ENCODE measurements at regions not wholly inside any gene's neighbourhood (a gene's known extent, or its start where the extent isn't known, plus 50 kb on each side); places are given as distances from the start of the nearest gene placed in this dataset.

DNA sequence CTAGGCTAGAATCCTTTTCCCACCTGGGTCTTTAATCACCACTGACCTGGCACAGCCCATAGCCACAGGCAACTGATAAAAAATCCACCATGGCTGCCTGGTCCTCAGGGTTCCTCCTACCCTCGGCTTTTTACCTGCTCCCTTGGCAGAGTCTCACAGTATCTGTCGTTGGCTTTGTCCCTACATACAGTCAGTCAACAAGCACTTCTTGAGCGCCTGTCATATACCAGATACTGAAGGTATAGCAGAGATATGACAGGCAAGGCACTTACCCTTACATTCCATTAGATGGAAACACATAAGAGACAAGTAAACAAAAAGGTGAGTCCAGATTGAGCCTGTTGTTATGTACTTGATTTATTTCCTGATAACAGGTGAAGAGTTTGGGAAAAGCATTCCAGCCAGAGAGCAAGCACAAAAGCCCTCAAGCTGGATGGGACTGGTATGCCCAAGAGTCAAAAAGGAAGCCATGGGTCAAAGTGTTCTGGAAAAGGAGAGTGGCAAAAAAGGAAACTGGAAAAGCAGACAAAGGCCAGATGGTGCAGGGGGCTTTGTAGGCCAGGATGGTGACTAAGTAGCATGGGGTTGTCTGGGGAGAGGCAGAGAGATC, 247.0 kb downstream of the CHD9NB start:
- DNase-seq (ENCODE audit: low read depth), result no peak
- H3K4me3 ChIP-seq (ENCODE audit: low read depth, low read length), result no peak overlapping the region
- TF ChIP-seq, protein P1, sequence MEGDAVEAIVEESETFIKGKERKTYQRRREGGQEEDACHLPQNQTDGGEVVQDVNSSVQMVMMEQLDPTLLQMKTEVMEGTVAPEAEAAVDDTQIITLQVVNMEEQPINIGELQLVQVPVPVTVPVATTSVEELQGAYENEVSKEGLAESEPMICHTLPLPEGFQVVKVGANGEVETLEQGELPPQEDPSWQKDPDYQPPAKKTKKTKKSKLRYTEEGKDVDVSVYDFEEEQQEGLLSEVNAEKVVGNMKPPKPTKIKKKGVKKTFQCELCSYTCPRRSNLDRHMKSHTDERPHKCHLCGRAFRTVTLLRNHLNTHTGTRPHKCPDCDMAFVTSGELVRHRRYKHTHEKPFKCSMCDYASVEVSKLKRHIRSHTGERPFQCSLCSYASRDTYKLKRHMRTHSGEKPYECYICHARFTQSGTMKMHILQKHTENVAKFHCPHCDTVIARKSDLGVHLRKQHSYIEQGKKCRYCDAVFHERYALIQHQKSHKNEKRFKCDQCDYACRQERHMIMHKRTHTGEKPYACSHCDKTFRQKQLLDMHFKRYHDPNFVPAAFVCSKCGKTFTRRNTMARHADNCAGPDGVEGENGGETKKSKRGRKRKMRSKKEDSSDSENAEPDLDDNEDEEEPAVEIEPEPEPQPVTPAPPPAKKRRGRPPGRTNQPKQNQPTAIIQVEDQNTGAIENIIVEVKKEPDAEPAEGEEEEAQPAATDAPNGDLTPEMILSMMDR (conservative IDR thresholded peaks at IDR 0.05; ENCODE audit: low read depth, low read length), result no peak

DNA sequence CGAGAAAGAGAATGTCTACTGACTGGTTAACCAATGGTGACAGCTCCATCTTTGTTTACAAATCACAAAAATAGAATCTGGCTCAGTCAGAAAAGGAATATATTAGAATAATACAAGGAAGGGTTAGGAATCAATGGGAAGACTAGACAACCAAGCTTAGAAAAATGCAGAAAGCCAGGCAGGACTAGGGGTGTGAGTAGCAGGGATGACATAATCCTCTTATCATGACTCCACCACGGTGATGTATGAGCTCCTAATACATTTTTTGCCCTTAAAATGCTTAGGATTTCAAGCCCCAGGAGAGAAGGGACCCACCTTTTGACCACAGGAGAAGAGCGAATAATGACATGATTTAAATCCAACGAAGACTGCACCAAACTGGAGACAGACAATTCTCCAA, 252.3 kb downstream of the CHD9NB start:
- no peak for DNase-seq (ENCODE audit: low read depth)
- H3K4me3 ChIP-seq (ENCODE audit: low read depth, low read length), result no peak overlapping the region
- TF ChIP-seq, protein P1 (conservative IDR thresholded peaks at IDR 0.05; ENCODE audit: low read depth, low read length), result no peak

DNA sequence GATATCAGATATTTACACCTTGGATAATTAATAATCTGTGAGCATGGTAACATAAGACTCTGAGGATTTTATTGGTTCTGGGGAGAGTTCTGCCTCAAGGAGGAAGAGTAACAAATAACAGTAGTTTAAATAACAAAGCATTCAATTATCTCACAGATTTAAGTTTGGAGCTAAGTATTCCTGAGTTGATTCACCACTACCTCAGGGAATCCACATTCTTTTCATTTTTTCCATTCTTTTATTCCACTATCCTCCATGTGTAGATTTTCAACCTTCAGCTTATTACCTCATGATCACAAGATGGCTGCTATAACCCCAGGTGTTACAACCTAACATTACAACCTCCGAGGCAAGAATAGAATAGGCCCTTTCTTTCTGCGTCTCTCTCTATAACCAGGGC, 252.2 kb upstream of the TOX3 start:
- no peak for DNase-seq (ENCODE audit: low read depth)

DNA sequence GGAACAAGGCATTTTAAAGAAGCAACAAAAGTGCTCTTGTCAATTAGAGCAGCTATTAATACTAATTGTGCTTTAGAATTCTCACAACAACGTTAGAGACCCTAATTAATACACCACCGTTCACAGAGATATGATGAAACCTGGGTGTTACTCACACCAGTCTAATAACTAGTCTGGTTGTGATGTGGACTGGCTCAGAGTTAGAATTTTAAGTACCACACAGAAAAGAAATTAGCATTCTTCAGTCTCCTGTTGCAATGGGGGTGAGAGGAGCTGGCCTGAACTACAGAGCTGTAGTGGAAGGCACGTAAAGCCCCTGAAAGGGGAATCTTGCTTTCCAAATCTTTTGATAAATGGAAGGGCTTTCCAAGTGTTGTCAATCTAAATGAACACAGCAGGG, 240.8 kb upstream of the TOX3 start:
- H3K4me3 ChIP-seq (ENCODE audit: low read depth, low read length), result no peak overlapping the region
- TF ChIP-seq, protein P1 (conservative IDR thresholded peaks at IDR 0.05; ENCODE audit: low read depth, low read length), result no peak
- DNase-seq (ENCODE audit: low read depth), result no peak

More for the DNA sequence above, 252.2 kb upstream of the TOX3 start:
- TF ChIP-seq, protein P1 (conservative IDR thresholded peaks at IDR 0.05; ENCODE audit: low read depth, low read length), result no peak
- no peak overlapping the region for H3K4me3 ChIP-seq (ENCODE audit: low read depth, low read length)

DNA sequence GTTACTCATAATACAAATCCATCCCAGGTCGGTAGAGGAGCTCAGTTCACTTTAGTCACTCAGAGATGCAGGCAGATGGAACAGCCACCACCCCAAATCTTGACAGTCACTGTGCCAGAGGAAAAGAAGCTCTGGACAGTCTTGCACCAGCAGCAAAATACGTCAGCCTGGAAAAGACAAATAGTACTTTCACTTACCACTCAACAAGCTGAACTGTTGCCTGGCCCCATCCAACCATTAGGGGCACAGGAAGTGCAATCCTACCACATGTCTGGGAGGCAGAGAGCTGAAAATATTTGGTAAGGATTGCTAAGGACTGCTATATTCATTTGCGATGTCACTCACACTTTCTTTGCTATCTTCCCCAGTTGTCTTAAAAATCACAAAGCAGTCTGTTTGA, 239.1 kb upstream of the TOX3 start:
- TF ChIP-seq, protein P1 (conservative IDR thresholded peaks at IDR 0.05; ENCODE audit: low read depth, low read length), result no peak
- H3K4me3 ChIP-seq (ENCODE audit: low read depth, low read length), result no peak overlapping the region
- no peak for DNase-seq (ENCODE audit: low read depth)

DNA sequence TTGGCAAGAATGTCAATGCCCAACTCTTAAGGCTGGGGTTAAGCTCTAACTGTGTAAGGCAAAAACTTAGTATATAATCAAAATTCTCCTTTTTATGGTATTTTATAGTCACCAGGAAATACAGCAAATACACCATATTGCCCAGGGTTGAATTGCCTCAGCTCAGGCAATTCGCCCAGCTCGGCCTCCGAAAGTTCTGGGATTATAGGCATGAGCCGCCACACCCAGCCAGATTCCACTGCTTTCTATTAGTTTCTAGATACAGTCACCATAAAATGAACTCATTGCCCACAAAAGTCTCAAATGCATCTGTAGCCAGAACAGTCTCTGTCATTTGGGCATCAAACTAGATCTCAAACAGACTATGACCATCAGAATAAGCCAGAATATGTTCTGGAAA, 238.7 kb upstream of the TOX3 start:
- no peak for DNase-seq (ENCODE audit: low read depth)
- TF ChIP-seq, protein P1 (conservative IDR thresholded peaks at IDR 0.05; ENCODE audit: low read depth, low read length), result no peak
- no peak overlapping the region for H3K4me3 ChIP-seq (ENCODE audit: low read depth, low read length)

DNA sequence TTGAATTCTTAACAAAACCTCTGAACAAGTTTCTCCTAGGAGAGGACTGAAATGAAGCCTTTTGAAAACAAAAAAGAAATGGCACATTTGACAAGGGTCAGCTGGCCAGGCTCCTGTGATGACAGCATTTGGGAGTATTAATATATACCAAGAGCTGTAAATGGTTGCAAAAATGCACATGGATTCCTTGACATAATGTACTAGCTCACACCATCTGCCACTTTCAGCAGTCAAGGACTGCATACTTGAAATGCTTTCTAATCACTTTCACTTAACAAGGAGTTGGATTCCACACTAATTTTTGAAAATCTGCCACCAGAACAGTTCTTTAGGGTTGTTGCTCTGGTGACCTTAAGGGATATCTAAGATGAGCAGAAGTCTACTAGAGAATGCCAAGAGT, 236.7 kb upstream of the TOX3 start:
- DNase-seq (ENCODE audit: low read depth), result no peak
- TF ChIP-seq, protein P1 (conservative IDR thresholded peaks at IDR 0.05; ENCODE audit: low read depth, low read length), result no peak
- no peak overlapping the region for H3K4me3 ChIP-seq (ENCODE audit: low read depth, low read length)
